ENCODE measurements at regions not wholly inside any gene's neighbourhood (a gene's known extent, or its start where the extent isn't known, plus 50 kb on each side); places are given as distances from the start of the nearest gene placed in this dataset.

DNA sequence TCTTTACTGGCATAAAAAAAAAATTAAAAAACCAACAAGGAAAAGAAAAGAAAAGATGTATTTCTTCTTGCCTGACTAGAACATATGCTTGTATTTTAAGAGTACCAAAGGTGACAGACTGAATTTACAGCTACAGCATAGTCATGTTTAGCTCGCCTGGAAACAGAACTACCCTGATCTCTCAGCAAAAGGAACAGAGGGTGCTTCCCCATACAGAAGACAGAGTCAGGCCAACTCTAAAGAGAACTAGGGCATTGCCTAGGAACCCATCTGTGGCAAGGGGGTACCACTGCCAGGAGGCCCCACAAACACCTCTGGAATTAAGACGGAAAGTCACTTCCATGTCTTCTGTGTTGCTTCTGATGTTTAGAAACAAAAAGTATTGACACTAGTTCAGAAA, 252.1 kb upstream of the STARD13 start:
- Histone ChIP-seq H3K79me2 (ENCODE audit: insufficient read depth, low read length) (no peaks in the 10 kb centered on the region), H4K20me1 (ENCODE audit: insufficient read depth, low read length) (no peaks in the 10 kb centered on the region), H3K4me1 (ENCODE audit: insufficient read depth, low read length) (peaks cover 16% of the 10 kb centered on the region), H3K27ac (ENCODE audit: low read depth, low read length) (peak overlapping the region; percentile 5), H3K9me3 (ENCODE audit: insufficient read depth, low read depth, low read length) (no peaks in the 10 kb centered on the region), H2AFZ (ENCODE audit: low read depth, low read length) (no peak overlapping the region), H3K4me2 (ENCODE audit: low read length) (no peak overlapping the region), H3K27me3 (ENCODE audit: insufficient read depth, low read length) (no peaks in the 10 kb centered on the region), H3K36me3 (ENCODE audit: insufficient read depth, low read length) (no peaks in the 10 kb centered on the region), H3K4me3 (ENCODE audit: insufficient read depth, low read depth, low read length) (no peak overlapping the region), H3K9ac (ENCODE audit: low read length) (no peak overlapping the region)
- DNase-seq (ENCODE audit: low read depth) (no peak), FAIRE-seq (no peak)
- Mint-ChIP-seq H3K9me3 (ENCODE audit: unreplicated experiment) (no peaks in the 10 kb centered on the region), H3K36me3 (ENCODE audit: low read depth, unreplicated experiment) (no peaks in the 10 kb centered on the region), H3K4me3 (ENCODE audit: unreplicated experiment) (no peak overlapping the region), H3K27me3 (ENCODE audit: low read depth, unreplicated experiment) (no peaks in the 10 kb centered on the region), H3K27ac (ENCODE audit: unreplicated experiment) (no peak overlapping the region), H3K4me1 (ENCODE audit: low read depth, unreplicated experiment) (peaks cover 23% of the 10 kb centered on the region)
- TF ChIP-seq, protein P1, sequence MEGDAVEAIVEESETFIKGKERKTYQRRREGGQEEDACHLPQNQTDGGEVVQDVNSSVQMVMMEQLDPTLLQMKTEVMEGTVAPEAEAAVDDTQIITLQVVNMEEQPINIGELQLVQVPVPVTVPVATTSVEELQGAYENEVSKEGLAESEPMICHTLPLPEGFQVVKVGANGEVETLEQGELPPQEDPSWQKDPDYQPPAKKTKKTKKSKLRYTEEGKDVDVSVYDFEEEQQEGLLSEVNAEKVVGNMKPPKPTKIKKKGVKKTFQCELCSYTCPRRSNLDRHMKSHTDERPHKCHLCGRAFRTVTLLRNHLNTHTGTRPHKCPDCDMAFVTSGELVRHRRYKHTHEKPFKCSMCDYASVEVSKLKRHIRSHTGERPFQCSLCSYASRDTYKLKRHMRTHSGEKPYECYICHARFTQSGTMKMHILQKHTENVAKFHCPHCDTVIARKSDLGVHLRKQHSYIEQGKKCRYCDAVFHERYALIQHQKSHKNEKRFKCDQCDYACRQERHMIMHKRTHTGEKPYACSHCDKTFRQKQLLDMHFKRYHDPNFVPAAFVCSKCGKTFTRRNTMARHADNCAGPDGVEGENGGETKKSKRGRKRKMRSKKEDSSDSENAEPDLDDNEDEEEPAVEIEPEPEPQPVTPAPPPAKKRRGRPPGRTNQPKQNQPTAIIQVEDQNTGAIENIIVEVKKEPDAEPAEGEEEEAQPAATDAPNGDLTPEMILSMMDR (IDR thresholded peaks at IDR 0.05; ENCODE audit: insufficient read depth, low read depth, low read length): no peak
- no peak for TF ChIP-seq EZH2 (IDR thresholded peaks at IDR 0.05; ENCODE audit: insufficient read depth, low read length)

DNA sequence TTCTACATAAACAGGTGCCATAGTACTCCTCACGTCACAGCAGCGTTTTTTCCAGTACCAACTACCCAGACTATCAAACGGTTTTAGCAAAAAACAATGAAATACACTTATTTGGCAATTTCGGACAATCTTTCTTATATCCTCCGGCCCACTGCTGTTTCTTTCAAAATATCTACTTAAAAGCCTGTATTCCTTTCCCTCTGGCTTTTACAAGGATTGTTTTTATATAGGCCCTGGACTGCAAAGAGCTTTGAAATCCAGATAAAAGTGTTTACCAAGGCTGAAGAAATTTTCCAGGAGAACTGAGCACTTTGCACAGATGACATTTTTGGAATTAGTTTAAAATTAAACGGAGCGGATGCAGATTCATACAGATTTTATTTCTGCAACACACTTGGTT, 255.9 kb upstream of the STARD13 start:
- Histone ChIP-seq H3K36me3 (ENCODE audit: insufficient read depth, low read length) (no peaks in the 10 kb centered on the region), H2AFZ (ENCODE audit: low read depth, low read length) (no peak overlapping the region), H3K79me2 (ENCODE audit: insufficient read depth, low read length) (no peaks in the 10 kb centered on the region), H3K4me1 (ENCODE audit: insufficient read depth, low read length) (peaks cover 25% of the 10 kb centered on the region), H3K27ac (ENCODE audit: low read depth, low read length) (peak overlapping the region; percentile 99), H3K4me2 (ENCODE audit: low read length) (peak overlapping the region; percentile 93), H4K20me1 (ENCODE audit: insufficient read depth, low read length) (no peaks in the 10 kb centered on the region), H3K9ac (ENCODE audit: low read length) (peak overlapping the region; percentile 95), H3K4me3 (ENCODE audit: insufficient read depth, low read depth, low read length) (peak overlapping the region; percentile 59), H3K27me3 (ENCODE audit: insufficient read depth, low read length) (no peaks in the 10 kb centered on the region), H3K9me3 (ENCODE audit: insufficient read depth, low read depth, low read length) (no peaks in the 10 kb centered on the region)
- no peaks in the 10 kb centered on the region for H3K27me3 Mint-ChIP-seq (ENCODE audit: low read depth, unreplicated experiment)
- H3K9me3 Mint-ChIP-seq (ENCODE audit: unreplicated experiment): no peaks in the 10 kb centered on the region
- peak overlapping the region; percentile 100 for H3K27ac Mint-ChIP-seq (ENCODE audit: unreplicated experiment)
- FAIRE-seq (peak; percentile 29), DNase-seq (ENCODE audit: low read depth) (no peak)
- TF ChIP-seq EZH2 (IDR thresholded peaks at IDR 0.05; ENCODE audit: insufficient read depth, low read length): no peak
- TF ChIP-seq, protein P1 (IDR thresholded peaks at IDR 0.05; ENCODE audit: insufficient read depth, low read depth, low read length): no peak
- H3K4me1 Mint-ChIP-seq (ENCODE audit: low read depth, unreplicated experiment): peaks cover 21% of the 10 kb centered on the region
- H3K4me3 Mint-ChIP-seq (ENCODE audit: unreplicated experiment): peak overlapping the region; percentile 85
- H3K36me3 Mint-ChIP-seq (ENCODE audit: low read depth, unreplicated experiment): no peaks in the 10 kb centered on the region

- Histone ChIP-seq H3K9ac (ENCODE audit: low read length) (peak overlapping the region; percentile 95), H4K20me1 (ENCODE audit: insufficient read depth, low read length) (no peaks in the 10 kb centered on the region), H2AFZ (ENCODE audit: low read depth, low read length) (peak overlapping the region; percentile 32), H3K4me1 (ENCODE audit: insufficient read depth, low read length) (peaks cover 21% of the 10 kb centered on the region), H3K4me3 (ENCODE audit: insufficient read depth, low read depth, low read length) (peak overlapping the region; percentile 59), H3K79me2 (ENCODE audit: insufficient read depth, low read length) (no peaks in the 10 kb centered on the region), H3K27me3 (ENCODE audit: insufficient read depth, low read length) (no peaks in the 10 kb centered on the region), H3K36me3 (ENCODE audit: insufficient read depth, low read length) (no peaks in the 10 kb centered on the region), H3K27ac (ENCODE audit: low read depth, low read length) (peak overlapping the region; percentile 99), H3K4me2 (ENCODE audit: low read length) (peak overlapping the region; percentile 93), H3K9me3 (ENCODE audit: insufficient read depth, low read depth, low read length) (no peaks in the 10 kb centered on the region)
- no peaks in the 10 kb centered on the region for H3K27me3 Mint-ChIP-seq (ENCODE audit: low read depth, unreplicated experiment)
- H3K4me1 Mint-ChIP-seq (ENCODE audit: low read depth, unreplicated experiment): peaks cover 18% of the 10 kb centered on the region
- peak overlapping the region; percentile 100 for H3K27ac Mint-ChIP-seq (ENCODE audit: unreplicated experiment)
- TF ChIP-seq, protein P1 (IDR thresholded peaks at IDR 0.05; ENCODE audit: insufficient read depth, low read depth, low read length): no peak
- no peak for TF ChIP-seq EZH2 (IDR thresholded peaks at IDR 0.05; ENCODE audit: insufficient read depth, low read length)
- no peaks in the 10 kb centered on the region for H3K9me3 Mint-ChIP-seq (ENCODE audit: unreplicated experiment)
- peak overlapping the region; percentile 85 for H3K4me3 Mint-ChIP-seq (ENCODE audit: unreplicated experiment)
- H3K36me3 Mint-ChIP-seq (ENCODE audit: low read depth, unreplicated experiment): no peaks in the 10 kb centered on the region
- no peak for FAIRE-seq
- no peak for DNase-seq (ENCODE audit: low read depth)
Observed at GRCh38 chr13:33541962-33542308, 256.4 kb upstream of the STARD13 start.
